ENCODE measurements at regions not wholly inside any gene's neighbourhood (a gene's known extent, or its start where the extent isn't known, plus 50 kb on each side); places are given as distances from the start of the nearest gene placed in this dataset.
"Not testable (repeated sequence)": the region's sequence is repeated elsewhere in the genome, so short reads cannot be mapped to it uniquely, and the experiment has no call there.

- no peak for DNase-seq
These were observed 419.0 kb upstream of the ASIC2 start for GRCh38 chr17:33712120-33712519.

DNA sequence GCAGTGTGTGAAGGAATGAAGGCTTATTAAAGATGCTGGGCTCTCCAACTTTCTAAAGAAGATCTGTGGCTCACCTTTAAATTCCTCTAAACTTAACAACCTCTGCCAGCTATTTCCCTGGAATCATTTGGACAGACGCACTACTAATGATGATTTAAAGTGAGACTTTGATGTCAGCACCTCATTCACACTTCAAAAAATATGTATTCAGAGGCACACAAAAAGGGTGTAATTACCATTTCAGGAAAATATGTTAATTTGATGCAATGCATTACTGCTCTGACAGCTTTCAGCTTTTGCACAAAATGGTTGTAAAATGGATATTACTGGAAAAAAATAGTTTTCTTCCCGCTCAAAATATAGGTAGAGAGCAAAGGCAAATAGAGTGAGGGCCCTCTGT lies 423.9 kb upstream of the ASIC2 start:
- no peak for DNase-seq

DNA sequence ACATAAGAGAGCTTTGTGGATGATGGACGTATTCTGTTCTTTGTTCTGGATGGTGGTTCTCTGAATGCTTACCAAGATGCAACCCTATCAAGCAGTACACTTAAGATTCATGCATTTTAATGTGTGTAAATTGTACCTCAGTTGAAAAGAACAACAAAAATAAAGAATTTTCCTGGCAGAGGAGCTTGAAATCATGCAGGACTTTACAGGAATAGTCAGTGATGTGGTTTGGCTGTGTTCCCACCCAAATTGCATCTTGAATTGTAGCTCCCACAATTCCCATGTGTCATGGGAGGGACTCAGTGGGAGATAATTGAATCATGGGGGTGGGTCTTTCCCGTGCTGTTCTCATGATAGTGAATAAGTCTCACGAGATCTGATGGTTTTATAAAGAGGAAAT lies 430.6 kb upstream of the ASIC2 start:
- DNase-seq: not testable (repeated sequence)

DNA sequence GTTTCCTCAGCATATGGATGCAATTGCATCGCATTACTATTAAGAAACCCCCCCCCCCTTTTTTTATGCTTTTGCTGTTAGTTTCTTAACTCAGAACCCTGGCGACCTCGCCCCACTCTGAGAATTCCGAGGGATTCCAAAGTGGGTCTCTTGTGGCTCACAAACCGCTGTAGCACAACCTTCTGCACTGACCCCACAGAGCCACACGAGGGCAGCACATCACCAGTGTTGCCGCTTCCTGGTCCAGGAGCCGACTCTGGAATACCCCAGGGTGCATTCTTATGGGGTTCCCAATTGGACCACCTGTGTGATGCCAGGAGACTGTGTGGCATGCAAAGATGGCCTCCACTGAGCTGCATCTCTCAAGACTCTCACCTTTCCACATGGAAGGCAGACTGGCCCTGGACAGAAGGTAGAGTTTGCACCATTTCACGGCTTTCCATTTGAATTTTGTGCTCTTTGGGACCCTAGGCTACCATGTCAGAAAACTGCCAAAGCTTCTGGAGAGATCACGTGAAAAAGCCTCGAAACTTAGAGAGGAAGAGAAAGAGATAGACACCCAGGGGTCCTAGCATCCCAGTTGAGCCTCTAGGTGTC lies 432.7 kb upstream of the ASIC2 start:
- no peak for DNase-seq

- DNase-seq: no peak
These were observed 437.0 kb upstream of the ASIC2 start for GRCh38 chr17:33730131-33730530.

DNA sequence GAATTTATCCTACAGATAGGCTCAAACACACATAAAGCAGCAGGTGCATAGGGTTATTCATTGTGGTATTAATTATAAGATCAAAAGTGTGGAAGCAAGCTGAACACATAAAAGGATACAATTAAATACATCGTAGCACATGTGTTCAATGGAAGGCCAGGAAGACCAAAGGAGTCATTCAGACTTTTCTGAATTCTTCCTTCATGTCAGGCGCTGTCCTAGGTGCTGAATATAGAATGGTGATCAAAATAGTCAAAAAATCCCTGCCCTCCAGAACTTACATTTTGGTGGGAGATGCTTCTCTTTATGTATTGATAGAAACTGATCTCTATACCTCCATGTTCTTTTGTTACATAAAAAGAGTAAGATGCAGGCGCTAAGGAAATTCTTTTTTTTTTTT lies 439.0 kb upstream of the ASIC2 start:
- DNase-seq: no peak

DNA sequence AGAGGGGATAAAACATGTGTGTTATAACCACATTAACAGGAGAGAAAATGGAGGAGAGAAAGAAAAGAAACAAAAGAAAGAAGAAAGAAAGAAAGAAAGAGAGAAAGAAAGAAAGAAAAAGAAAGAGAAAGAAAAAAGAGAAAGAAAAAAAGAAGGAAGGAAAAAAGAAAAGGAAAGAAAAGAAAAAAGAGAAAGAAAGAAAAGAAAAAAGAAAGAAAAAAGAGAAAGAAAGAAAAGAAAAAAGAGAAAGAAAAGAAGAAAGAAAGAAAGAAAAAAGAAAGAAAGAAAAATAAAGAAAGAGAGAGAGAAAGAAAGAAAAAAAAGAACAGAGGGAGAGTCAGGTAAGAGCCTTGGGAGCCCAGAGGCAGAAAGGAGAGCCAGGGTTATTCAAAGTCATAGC lies 446.6 kb upstream of the ASIC2 start:
- DNase-seq: no peak

DNA sequence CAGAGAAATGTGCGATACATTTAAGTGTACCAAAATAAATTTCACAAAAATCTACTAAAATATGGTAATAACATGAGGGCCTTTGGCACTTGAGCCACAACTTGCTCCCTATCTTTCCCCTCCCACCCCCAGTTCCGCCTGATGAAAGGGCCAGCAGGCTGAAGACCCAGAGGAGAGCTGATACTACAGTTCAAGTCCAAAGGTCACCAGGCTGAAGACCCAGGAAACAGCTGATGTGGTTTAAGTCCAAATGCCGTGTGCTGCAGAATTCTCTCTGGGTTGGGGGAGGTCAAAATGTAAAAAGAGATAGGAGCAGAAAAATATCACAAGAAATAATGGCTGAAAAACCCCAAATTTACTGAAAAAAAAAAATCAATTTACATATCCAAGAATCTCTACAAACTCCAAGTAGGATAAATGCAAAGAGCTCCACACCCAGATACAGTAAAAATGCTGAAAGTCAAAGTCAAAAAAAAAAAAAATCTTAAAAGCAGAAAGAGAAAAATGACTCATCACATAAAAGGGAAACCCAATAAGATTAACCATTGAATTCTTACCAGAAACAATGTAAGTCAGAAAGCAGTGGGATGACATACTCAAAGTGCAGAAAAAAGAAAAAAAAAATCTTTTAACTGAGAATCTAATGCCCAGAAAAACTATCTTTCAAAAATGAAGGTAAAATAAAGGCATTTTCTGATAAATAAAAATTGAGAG lies 452.1 kb upstream of the ASIC2 start:
- no peak for DNase-seq

- no peak for DNase-seq
These were observed 456.1 kb upstream of the ASIC2 start for GRCh38 chr17:33749171-33749570.

DNA sequence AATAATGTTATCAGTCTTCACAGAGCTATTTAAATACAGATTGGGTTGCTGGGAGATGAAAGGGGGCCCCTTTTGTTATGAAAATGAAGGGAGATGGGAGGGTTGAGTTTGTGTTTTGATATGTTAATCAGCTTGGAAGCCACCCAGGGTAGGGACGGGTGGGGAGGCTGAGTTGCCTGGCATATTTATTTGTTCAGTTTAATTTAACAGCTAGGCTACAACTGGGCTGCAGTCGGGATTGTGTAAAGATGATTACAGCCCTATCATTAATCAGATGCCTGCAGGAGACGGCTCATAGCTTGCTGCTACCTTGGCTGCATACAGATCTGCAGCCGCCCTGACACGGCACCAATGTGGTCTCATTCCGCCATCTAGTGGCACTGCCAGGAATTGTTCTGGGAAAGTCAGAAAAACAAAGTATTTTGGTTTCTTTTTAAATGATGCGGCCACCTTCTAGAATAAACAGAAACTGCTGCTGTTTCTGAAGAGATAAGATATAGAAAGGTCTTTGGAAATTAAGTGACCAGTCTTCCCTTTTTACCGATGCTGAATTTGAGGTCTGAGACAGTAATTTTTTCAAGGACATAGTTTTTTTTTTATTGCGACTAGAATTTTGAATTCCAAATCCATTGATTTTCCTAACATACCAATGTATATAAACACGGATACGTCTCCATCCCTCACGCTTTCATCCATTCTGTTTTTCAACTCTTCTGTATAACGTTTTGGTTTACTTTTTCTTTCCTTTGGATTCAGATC lies 458.0 kb upstream of the ASIC2 start:
- DNase-seq: peak; percentile 28

GRCh38 chr17:33751702-33752065 lies 458.6 kb upstream of the ASIC2 start:
- DNase-seq: no peak

GRCh38 chr17:33753452-33753851 lies 460.4 kb upstream of the ASIC2 start:
- DNase-seq: no peak

DNA sequence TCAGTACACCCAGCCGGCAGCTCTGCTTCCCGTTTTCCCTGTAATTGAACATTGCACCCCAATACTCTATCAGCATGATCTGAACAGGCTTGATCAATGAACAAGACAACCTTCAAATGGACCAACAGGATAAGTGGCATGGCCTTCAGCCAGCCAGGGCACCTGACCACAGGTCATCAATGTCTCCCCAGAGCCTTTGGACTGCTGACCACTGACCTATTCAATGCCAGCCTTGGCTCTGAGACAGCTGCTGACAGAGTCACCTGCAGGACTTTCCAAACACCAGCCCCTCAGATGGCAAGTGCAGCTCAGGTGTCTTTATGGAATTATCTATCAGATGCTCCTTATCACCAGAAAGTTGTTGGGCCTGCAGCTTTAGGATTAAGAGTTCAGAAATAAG lies 462.9 kb upstream of the ASIC2 start:
- no peak for DNase-seq

DNA sequence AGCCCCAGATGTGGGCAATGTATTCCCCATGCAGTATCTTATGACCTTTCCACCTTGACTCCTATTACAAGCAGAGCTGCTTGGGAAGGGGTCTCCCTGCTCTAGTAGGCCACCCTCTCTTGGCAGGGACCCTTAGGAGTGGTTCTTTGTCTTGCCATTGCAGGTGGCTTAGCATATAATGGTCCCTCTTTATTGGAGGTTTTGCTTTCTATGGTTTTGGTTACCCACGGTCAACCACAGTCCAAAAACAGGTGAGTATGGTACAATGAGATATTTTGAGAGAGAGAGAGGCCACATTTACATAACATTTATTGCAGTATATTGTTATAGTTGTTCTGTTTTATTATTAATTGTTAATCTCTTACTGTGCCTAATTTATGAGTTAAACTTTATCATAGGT lies 472.8 kb upstream of the ASIC2 start:
- no peak for DNase-seq

GRCh38 chr17:33766721-33767120 lies 473.6 kb upstream of the ASIC2 start:
- no peak for DNase-seq

DNA sequence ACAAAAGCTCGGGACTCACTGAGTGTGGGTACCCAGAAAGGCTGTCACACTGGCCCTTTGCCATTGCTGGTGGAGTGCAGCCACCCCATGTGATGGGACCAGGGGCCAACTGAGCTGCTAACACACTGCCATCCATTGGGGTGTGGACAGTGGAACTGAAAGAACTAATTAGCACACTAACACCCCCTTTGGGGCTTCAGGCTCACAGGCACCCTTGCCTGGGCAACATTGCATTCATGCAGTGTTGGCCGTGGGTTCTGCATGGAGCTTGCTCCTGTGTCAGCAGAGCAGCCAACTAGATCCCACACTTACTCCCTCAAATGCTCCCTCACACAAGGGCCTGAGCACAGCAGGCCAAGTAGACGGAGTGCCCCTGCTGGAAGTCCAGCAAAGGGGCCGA lies 476.0 kb upstream of the ASIC2 start:
- no peak for DNase-seq

DNA sequence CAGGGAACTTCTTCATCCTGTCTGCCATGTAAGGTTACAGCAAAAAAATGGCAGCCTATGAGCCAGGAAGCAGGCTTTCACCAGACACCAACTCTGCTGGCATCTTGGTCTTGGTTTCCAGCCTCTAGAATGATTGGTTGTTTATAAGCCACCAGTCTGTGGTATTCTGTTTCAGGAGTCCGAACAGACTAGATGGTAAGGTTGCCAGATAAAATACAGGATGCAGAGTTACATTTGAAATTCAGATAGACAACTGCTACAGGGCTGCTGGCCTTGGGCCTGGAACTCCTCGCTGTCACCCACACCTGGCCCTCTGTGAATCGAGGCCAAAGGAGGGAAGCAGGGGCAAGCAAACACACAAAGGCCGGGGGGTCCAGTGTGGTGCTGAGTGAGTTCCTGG lies 478.8 kb upstream of the CCL2 start:
- DNase-seq: no peak

GRCh38 chr17:33776903-33777302 lies 478.2 kb upstream of the CCL2 start:
- no peak for DNase-seq

GRCh38 chr17:33777674-33778073 lies 477.4 kb upstream of the CCL2 start:
- DNase-seq: no peak

GRCh38 chr17:33778505-33779233 lies 476.4 kb upstream of the CCL2 start:
- no peak for DNase-seq

DNA sequence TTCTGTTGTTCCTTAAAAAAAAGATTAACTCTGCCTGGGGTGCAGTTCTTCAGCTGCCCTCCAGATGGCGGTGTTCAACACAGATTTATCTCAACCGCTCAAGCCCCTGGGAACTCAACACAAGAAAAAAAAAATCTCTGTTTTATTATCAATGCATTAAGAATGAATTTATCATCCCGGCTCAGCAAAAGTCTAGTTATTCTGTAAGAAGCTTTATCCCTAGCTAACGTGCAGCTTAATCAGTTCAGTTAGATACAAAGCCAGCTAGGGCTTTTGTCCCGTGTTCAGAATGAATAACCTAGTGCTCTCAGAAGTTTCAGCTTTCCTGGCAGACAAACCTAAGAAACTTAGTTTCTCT lies 475.9 kb upstream of the CCL2 start:
- DNase-seq: no peak

DNA sequence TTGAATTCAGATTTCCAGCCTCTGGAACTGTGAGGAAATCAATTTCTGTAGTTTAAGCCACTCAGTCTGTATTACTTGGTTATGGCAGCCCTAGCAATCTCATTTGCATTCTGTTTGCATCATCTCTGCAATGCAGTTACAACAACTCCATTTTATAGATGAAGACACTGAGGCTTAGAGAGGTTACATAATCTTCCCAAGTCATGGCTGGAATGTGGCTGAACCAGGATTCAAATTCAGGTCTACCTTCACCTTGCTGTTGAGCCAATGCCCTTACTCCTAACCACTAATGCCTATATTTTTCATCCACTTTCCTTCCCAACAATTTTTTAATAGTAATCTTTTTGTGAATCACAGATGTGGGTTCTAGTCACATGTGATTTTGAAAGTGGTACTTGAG lies 469.8 kb upstream of the CCL2 start:
- DNase-seq: no peak

GRCh38 chr17:33786478-33786877 lies 468.6 kb upstream of the CCL2 start:
- DNase-seq: no peak

- DNase-seq: no peak
These were observed 465.4 kb upstream of the CCL2 start for GRCh38 chr17:33789658-33790057.
